GM20000 (cell line): ENCODE measurements at regions not wholly inside any gene's neighbourhood (a gene's known extent, or its start where the extent isn't known, plus 50 kb on each side); places are given as distances from the start of the nearest gene placed in this dataset.

Source experiments
- DNase-seq: peaks from one replicate; pipeline ENCODE4 v3.0.0; 2012; ENCODE audit warnings: low spot score
- TF ChIP-seq, protein P1 (sequence below): IDR thresholded peaks from 2 replicates; pipeline ENCODE4 v1.5.1; 2012; ENCODE audit warnings: mild to moderate bottlenecking, control low read depth; ENCODE audit errors: extremely low read depth, missing control alignments

DNA sequence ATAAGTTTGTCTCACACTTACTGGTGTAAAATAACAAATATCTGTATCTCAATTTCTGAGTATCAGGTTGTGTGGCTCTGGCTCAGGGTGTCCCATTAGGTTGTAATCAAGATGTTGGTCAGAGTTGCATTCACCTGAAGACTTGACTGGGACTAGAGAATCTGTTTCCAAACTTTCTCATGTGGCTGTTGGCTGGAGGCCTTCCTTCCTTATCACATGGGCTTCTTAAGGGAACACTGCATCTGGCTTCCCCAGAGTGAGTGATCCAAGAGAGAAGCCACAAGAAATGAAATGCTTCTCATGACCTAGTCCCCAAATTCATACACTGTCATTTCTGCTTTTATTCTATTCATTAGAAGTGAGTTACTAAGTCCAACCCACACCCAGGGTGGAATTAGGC is 568.4 kb upstream of the CAMK1G start:
- no peak for DNase-seq
- TF ChIP-seq, protein P1, sequence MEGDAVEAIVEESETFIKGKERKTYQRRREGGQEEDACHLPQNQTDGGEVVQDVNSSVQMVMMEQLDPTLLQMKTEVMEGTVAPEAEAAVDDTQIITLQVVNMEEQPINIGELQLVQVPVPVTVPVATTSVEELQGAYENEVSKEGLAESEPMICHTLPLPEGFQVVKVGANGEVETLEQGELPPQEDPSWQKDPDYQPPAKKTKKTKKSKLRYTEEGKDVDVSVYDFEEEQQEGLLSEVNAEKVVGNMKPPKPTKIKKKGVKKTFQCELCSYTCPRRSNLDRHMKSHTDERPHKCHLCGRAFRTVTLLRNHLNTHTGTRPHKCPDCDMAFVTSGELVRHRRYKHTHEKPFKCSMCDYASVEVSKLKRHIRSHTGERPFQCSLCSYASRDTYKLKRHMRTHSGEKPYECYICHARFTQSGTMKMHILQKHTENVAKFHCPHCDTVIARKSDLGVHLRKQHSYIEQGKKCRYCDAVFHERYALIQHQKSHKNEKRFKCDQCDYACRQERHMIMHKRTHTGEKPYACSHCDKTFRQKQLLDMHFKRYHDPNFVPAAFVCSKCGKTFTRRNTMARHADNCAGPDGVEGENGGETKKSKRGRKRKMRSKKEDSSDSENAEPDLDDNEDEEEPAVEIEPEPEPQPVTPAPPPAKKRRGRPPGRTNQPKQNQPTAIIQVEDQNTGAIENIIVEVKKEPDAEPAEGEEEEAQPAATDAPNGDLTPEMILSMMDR, result no peak

DNA sequence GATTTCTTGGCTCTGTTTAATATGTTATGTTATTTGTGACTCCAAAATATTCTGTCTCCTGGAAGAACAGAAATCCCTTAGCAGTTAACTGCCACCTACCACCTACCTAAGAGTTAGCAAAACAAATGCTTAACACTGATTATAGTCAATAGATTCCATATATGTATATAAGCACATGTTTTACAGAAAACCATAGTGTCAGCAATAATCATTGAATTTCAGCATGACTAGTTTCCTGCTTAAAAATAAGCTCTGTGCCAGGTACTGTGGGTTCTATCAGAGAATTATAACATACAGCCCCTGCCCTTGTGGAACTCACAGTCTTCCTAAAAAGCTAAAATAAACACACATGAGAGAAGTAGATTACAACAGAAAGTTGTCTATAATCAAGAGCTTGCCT is 561.9 kb upstream of the CAMK1G start:
- TF ChIP-seq, protein P1, result no peak
- DNase-seq, result no peak

DNA sequence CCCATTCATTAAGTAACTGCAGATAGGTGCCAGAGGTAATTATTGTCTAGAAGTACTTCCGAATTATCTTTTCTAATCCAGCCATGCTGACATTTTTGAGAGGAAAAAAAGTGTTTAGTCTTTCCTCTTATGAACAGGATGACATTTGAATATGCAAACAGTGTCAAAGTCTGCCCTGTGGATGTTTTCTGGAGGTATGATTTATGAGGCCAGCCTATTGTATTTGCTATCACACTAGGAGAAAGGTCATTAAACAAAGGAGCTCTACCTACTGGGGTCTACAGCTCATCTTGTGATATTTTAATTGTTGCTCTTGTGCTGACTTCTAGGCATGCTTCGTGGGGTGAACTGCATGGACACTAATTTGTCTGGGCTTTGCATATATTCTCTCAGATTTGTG is 559.7 kb upstream of the CAMK1G start:
- no peak for DNase-seq
- TF ChIP-seq, protein P1, result no peak

DNA sequence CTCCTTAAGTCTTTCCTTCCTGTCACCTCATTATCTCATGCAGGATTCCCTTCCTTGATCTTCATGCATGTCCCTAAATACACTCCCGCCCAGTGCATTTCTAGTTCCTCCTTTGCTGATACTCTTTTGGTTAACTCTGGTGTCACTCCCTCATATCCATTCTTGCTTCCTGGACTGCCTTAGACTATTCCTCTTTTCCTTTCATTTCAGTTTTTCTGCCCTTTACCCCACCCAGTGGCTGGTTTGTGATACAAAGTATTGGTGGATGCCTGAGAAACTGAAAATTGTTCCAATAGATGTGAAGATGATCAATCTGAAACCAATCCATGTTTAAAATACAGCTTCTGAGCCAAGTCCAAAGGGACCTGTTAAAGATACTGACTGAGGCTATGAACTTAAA is 553.8 kb upstream of the CAMK1G start:
- no peak for DNase-seq
- TF ChIP-seq, protein P1, result no peak

DNA sequence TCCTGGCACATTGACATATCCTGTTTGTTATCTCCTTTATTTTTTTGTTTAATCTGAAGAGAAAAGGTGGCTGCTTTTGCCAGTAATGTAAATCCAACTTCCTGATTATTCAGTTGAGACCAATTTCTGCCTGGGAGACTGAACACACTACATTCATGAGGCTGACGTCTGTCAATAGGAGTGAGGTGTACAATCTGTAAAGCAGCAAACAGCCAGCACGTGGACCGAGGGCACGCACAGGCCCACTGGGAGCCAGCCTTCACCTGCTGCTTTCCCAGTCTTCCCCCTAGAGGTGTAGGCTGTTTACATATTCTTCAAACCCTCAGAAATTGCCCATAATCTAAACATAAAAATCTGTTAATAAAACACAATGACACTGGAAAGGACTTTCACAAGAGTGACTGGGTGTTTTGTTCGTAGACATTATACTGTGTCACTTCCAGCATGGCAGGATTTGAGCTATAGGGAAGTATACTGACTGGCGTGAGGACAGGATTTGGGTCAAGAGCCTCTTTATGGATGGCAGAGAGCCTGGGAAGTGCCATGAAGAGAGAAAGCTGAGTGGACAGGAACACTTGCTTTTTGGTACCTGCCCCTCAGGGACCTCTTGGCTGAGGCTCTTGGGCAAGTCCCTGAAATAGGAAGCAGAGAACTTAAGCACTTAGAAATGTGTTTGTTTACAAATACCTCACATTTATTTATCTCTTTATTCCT is 552.9 kb upstream of the CAMK1G start:
- TF ChIP-seq, protein P1, result no peak
- no peak for DNase-seq

DNA sequence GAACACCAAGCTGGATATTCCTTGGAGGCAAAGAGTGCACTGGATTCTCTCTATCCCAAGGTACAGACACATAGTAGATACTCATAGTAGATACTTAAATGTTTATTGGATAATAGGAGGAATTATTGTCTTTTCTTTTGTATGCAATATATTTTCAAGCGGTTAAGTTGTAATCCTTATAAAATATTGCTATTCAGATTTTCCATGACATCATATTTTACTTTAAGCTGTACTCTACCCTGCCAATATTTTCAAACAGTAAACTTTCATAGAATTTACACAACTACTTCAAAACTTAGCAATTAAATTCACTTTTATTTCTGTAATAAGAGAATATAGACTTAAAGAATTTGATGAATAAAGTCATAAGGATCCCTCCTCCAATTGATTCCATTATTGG is 546.5 kb upstream of the CAMK1G start:
- TF ChIP-seq, protein P1, result no peak
- DNase-seq, result no peak

DNA sequence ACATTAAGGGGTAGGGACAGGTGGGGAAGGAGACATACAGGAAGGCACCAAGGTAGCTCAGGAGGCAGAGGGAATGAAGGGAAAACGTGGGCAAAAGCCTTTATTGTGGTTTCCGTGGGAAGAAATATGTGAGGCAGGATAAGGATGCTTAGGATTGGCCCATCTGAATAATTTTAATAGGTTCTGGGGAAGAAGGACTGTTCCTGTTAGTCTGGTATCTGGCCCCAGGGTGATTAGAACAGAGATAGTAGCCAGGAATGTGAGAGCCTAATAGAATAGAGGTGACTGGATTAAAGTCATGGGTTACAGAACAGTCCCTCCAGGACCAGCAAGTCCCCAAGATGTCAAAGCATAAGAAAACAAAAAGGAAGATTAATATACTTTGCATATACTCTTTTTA is 545.2 kb upstream of the CAMK1G start:
- TF ChIP-seq, protein P1, result no peak
- DNase-seq, result no peak
